ENCODE measurements at regions not wholly inside any gene's neighbourhood (a gene's known extent, or its start where the extent isn't known, plus 50 kb on each side); places are given as distances from the start of the nearest gene placed in this dataset.
A peak's percentile ranks its signal among the peaks of the same experiment; 100 is the strongest.

- no peak for TF ChIP-seq CTCF (IDR thresholded peaks at IDR 0.05)
- TF ChIP-seq EZH2 (IDR thresholded peaks at IDR 0.05; ENCODE audit: borderline replicate concordance, insufficient read depth, low read depth, low read length, poor library complexity, severe bottlenecking), result no peak
- Histone ChIP-seq H2AFZ (ENCODE audit: insufficient read depth, low read depth, low read length, poor library complexity, severe bottlenecking) (peak overlapping the region; percentile 72), H3K79me2 (ENCODE audit: control insufficient read depth, insufficient read depth, low read length) (no peaks in the 10 kb centered on the region), H3K9ac (ENCODE audit: low read length) (no peak overlapping the region), H3K36me3 (replicated peaks in 1 of 2; ENCODE audit: control extremely low read depth in 1 of 2, control insufficient read depth in 1 of 2, extremely low read depth in 1 of 2, insufficient read depth in 2 of 2, low read length in 1 of 2) (no peaks in the 10 kb centered on the region), H3K4me2 (replicated peaks; ENCODE audit: low read depth, low read length, poor library complexity, severe bottlenecking) (peak overlapping the region; percentile 46), H3K4me1 (ENCODE audit: control insufficient read depth in 2 of 2, insufficient read depth in 2 of 2, low read length in 2 of 2) (peaks cover 47 to 69% of the 10 kb centered on the region in 2 donors), H3K27ac (ENCODE audit: low read length in 2 of 2) (peak overlapping the region; percentile 79 to 88), H3K9me3 (ENCODE audit: control extremely low read depth in 1 of 3, control insufficient read depth in 2 of 3, insufficient read depth in 1 of 3, low read length in 2 of 3) (peaks cover 0 to 11% (median 0%) of the 10 kb centered on the region in 3 donors), H3K27me3 (replicated peaks in 1 of 4; ENCODE audit: control extremely low read depth in 1 of 4, control insufficient read depth in 3 of 4, insufficient read depth in 4 of 4, low read length in 3 of 4) (no peaks in the 10 kb centered on the region), H3K4me3 (ENCODE audit: control extremely low read depth in 1 of 5, extremely low read depth in 1 of 5, insufficient read depth in 1 of 5, low read depth in 2 of 5, low read length in 4 of 5) (no peak overlapping the region), H4K20me1 (ENCODE audit: control insufficient read depth, insufficient read depth, low read length, poor library complexity, severe bottlenecking) (no peaks in the 10 kb centered on the region)
- ATAC-seq (ENCODE audit: low read depth) (peak; percentile 90), DNase-seq (peak; percentile 77)
- Mint-ChIP-seq H3K27ac (peak overlapping the region; percentile 98), H3K27me3 (no peaks in the 10 kb centered on the region), H3K4me1 (peaks cover 77% of the 10 kb centered on the region), H3K9me3 (ENCODE audit: insufficient read depth) (no peaks in the 10 kb centered on the region), H3K4me3 (peak overlapping the region; percentile 53)
- 58% methylated on average over 11 of the region's 12 CpGs for WGBS (ENCODE audit: insufficient coverage)
- ChIA-PET POLR2A (interaction anchor here (0.5 to 1.8 kb wide), 5 partner anchors 11 to 112 kb away, joined by 3 to 15 read pairs (median 4); no protein-coding TSS in a partner anchor), CTCF (interaction anchor here (0.7 to 8.6 kb wide), 17 partner anchors 8 to 217 kb away, joined by 3 to 42 read pairs (median 4); partner anchors contain the start of gene RNF141)
- intact Hi-C loops (cut with micrococcal nuclease), result loop anchor here (1.0 to 5.0 kb wide), 4 partner anchors 11 to 81 kb away; partner anchors contain the start of gene RNF141
Observed at GRCh38 chr11:10622957-10623791, 54.7 kb upstream of the LYVE1 start.

GRCh38 chr11:10622108-10622507 lies 53.6 kb upstream of the LYVE1 start:
- H3K4me3 ChIP-seq (ENCODE audit: control extremely low read depth in 1 of 5, extremely low read depth in 1 of 5, insufficient read depth in 1 of 5, low read depth in 2 of 5, low read length in 4 of 5), result no peak overlapping the region
- intact Hi-C loops (cut with micrococcal nuclease), result loop anchor here (2.0 to 5.0 kb wide), 3 partner anchors 15 to 80 kb away; partner anchors contain the start of gene RNF141
- H3K27ac ChIP-seq (ENCODE audit: low read length in 2 of 2), result no peak overlapping the region
- no peak overlapping the region for H3K4me3 Mint-ChIP-seq
- WGBS (ENCODE audit: insufficient coverage), result 61% methylated on average over 2 of the region's 2 CpGs
- no peaks in the 10 kb centered on the region for H3K9me3 Mint-ChIP-seq (ENCODE audit: insufficient read depth)
- no peaks in the 10 kb centered on the region for H3K36me3 ChIP-seq (replicated peaks in 1 of 2; ENCODE audit: control extremely low read depth in 1 of 2, control insufficient read depth in 1 of 2, extremely low read depth in 1 of 2, insufficient read depth in 2 of 2, low read length in 1 of 2)
- ATAC-seq (ENCODE audit: low read depth), result no peak
- no peaks in the 10 kb centered on the region for H3K27me3 Mint-ChIP-seq
- peak overlapping the region; percentile 69 for H3K27ac Mint-ChIP-seq
- peaks cover 0 to 11% (median 0%) of the 10 kb centered on the region in 3 donors for H3K9me3 ChIP-seq (ENCODE audit: control extremely low read depth in 1 of 3, control insufficient read depth in 2 of 3, insufficient read depth in 1 of 3, low read length in 2 of 3)
- H3K79me2 ChIP-seq (ENCODE audit: control insufficient read depth, insufficient read depth, low read length), result no peaks in the 10 kb centered on the region
- H3K4me1 Mint-ChIP-seq, result peaks cover 78% of the 10 kb centered on the region
- no peak overlapping the region for H2AFZ ChIP-seq (ENCODE audit: insufficient read depth, low read depth, low read length, poor library complexity, severe bottlenecking)
- no peaks in the 10 kb centered on the region for H3K27me3 ChIP-seq (replicated peaks in 1 of 4; ENCODE audit: control extremely low read depth in 1 of 4, control insufficient read depth in 3 of 4, insufficient read depth in 4 of 4, low read length in 3 of 4)
- peaks cover 53 to 69% of the 10 kb centered on the region in 2 donors for H3K4me1 ChIP-seq (ENCODE audit: control insufficient read depth in 2 of 2, insufficient read depth in 2 of 2, low read length in 2 of 2)
- H4K20me1 ChIP-seq (ENCODE audit: control insufficient read depth, insufficient read depth, low read length, poor library complexity, severe bottlenecking), result no peaks in the 10 kb centered on the region
- TF ChIP-seq EZH2 (IDR thresholded peaks at IDR 0.05; ENCODE audit: borderline replicate concordance, insufficient read depth, low read depth, low read length, poor library complexity, severe bottlenecking) (no peak), CTCF (IDR thresholded peaks at IDR 0.05) (no peak)
- no peak overlapping the region for H3K4me2 ChIP-seq (replicated peaks; ENCODE audit: low read depth, low read length, poor library complexity, severe bottlenecking)
- ChIA-PET POLR2A (interaction anchor here (0.8 to 1.8 kb wide), 3 partner anchors 16 to 81 kb away, joined by 3 to 9 read pairs (median 6); partner anchors contain the start of gene RNF141), CTCF (interaction anchor here (0.9 to 8.6 kb wide), 9 partner anchors 10 to 216 kb away, joined by 3 to 42 read pairs (median 4); no protein-coding TSS in a partner anchor)
- no peak overlapping the region for H3K9ac ChIP-seq (ENCODE audit: low read length)
- no peak for DNase-seq

Measured in B cell (primary cell).